Neural cell (in vitro differentiated cells): ENCODE measurements at regions not wholly inside any gene's neighbourhood (a gene's known extent, or its start where the extent isn't known, plus 50 kb on each side); places are given as distances from the start of the nearest gene placed in this dataset.

Experiments used
- H2AFZ ChIP-seq: fragments of 200-600, 300-800 bp; sonication (generic), shearing (Covaris generic); 2 replicates; pipeline ENCODE4 v1.6.0; 2014; ENCODE audit warnings: low read depth, mild to moderate bottlenecking, antibody characterized with exemption, low read length, moderate library complexity
- H3F3A ChIP-seq: fragments of 200-600 bp; shearing (Covaris generic); 2 replicates; pipeline ENCODE4 v1.6.1; 2016; ENCODE audit warnings: mild to moderate bottlenecking, moderate library complexity, mixed read lengths, antibody characterized with exemption, low read length; ENCODE audit not compliant: insufficient read depth, poor library complexity, severe bottlenecking
- H3K27ac ChIP-seq: fragments of 200-600, 300-800 bp; sonication (generic), shearing (Covaris generic); 2 replicates; pipeline ENCODE4 v1.5.1; 2014; ENCODE audit warnings: mild to moderate bottlenecking, low read length, moderate library complexity
- H3K27me3 ChIP-seq: fragments of 300-800, 200-600 bp; sonication (generic), shearing (Covaris generic); 2 replicates; pipeline ENCODE4 v1.6.0; 2014; ENCODE audit warnings: mild to moderate bottlenecking, low read depth, low read length, moderate library complexity; ENCODE audit not compliant: insufficient read depth
- H3K36me3 ChIP-seq: fragments of 300-800, 200-600 bp; sonication (generic), shearing (Covaris generic); 2 replicates; pipeline ENCODE4 v1.5.1; 2014; ENCODE audit warnings: mild to moderate bottlenecking, antibody characterized with exemption, low read length, moderate library complexity; ENCODE audit not compliant: insufficient read depth
- H3K4me2 ChIP-seq: fragments of 300-800, 200-600 bp; sonication (generic), shearing (Covaris generic); 2 replicates; pipeline ENCODE4 v1.6.0; 2014; ENCODE audit warnings: mild to moderate bottlenecking, low read length
- H3K4me3 ChIP-seq: fragments of 300-800, 200-600 bp; sonication (generic), shearing (Covaris generic); 2 replicates; pipeline ENCODE4 v1.5.1; 2014; ENCODE audit warnings: mild to moderate bottlenecking, low read length, moderate library complexity
- H3K79me2 ChIP-seq: fragments of 200-600 bp; shearing (Covaris generic); replicated peaks from 2 replicates; pipeline ENCODE4 v1.6.0; 2014; ENCODE audit warnings: mild to moderate bottlenecking, low read length, moderate library complexity; ENCODE audit not compliant: insufficient read depth
- H3K9ac ChIP-seq: fragments of 300-800, 200-600 bp; sonication (generic), shearing (Covaris generic); 2 replicates; pipeline ENCODE4 v1.6.1; 2016; ENCODE audit warnings: mild to moderate bottlenecking, low read length, mixed read lengths
- H3K9me2 ChIP-seq: fragments of 200-600 bp; shearing (Covaris generic); 2 replicates; pipeline ENCODE4 v1.6.1; 2016; ENCODE audit warnings: mild to moderate bottlenecking, low read length, mixed read lengths; ENCODE audit not compliant: insufficient read depth
- H3K9me3 ChIP-seq: fragments of 200-600, 300-800 bp; sonication (generic), shearing (Covaris generic); 2 replicates; pipeline ENCODE4 v1.6.1; 2016; ENCODE audit warnings: mild to moderate bottlenecking, mixed run types, low read length, moderate library complexity, mixed read lengths
- H4K20me1 ChIP-seq: fragments of 200-600 bp; shearing (Covaris generic); 2 replicates; pipeline ENCODE4 v1.6.1; 2016; ENCODE audit warnings: mild to moderate bottlenecking, mixed run types; ENCODE audit not compliant: insufficient read depth
- CTCF ChIP-seq: fragments of 450-650 bp; IDR thresholded peaks from 2 replicates; pipeline ENCODE4 v1.5.1; 2014; ENCODE audit warnings: antibody characterized with exemption, mild to moderate bottlenecking, moderate library complexity; ENCODE audit not compliant: poor library complexity, severe bottlenecking
- EP300 ChIP-seq: fragments of 450-650 bp; conservative IDR thresholded peaks from 2 replicates; pipeline ENCODE4 v1.6.1; 2014; ENCODE audit warnings: antibody characterized with exemption, mild to moderate bottlenecking, moderate library complexity; ENCODE audit not compliant: poor library complexity, severe bottlenecking
- EZH2 ChIP-seq: fragments of 200-600, 300-800 bp; shearing (Covaris generic), sonication (generic); IDR thresholded peaks from 2 replicates; pipeline ENCODE4 v1.6.1; 2014; ENCODE audit warnings: antibody characterized with exemption, low read length, borderline replicate concordance, mild to moderate bottlenecking; ENCODE audit not compliant: insufficient read depth, poor library complexity, severe bottlenecking
- MXI1 ChIP-seq: fragments of 450-650 bp; conservative IDR thresholded peaks from 2 replicates; pipeline ENCODE4 v1.6.1; 2014; ENCODE audit warnings: antibody characterized with exemption, mild to moderate bottlenecking; ENCODE audit not compliant: poor library complexity, severe bottlenecking
- POLR2AphosphoS5 ChIP-seq: IDR thresholded peaks from 2 replicates; pipeline ENCODE4 v1.6.1; 2012
- RAD21 ChIP-seq: fragments of 450-650 bp; conservative IDR thresholded peaks from 2 replicates; pipeline ENCODE4 v1.6.1; 2014; ENCODE audit warnings: antibody characterized with exemption, mild to moderate bottlenecking, moderate library complexity
- REST ChIP-seq: IDR thresholded peaks from 2 replicates; pipeline ENCODE4 v1.6.1; 2012; ENCODE audit warnings: borderline replicate concordance
- SMC3 ChIP-seq: fragments of 450-650 bp; conservative IDR thresholded peaks from 2 replicates; pipeline ENCODE4 v1.6.1; 2014; ENCODE audit warnings: antibody characterized with exemption, mild to moderate bottlenecking, moderate library complexity; ENCODE audit not compliant: poor library complexity
- TAF1 ChIP-seq: IDR thresholded peaks from 2 replicates; pipeline ENCODE4 v1.6.1; 2012; ENCODE audit warnings: low read depth

- Histone ChIP-seq H4K20me1 (no peaks in the 10 kb centered on the region), H3K27ac (no peak overlapping the region), H2AFZ (no peak overlapping the region), H3K36me3 (no peaks in the 10 kb centered on the region), H3K4me2 (no peak overlapping the region), H3K9ac (no peak overlapping the region), H3K9me2 (no peaks in the 10 kb centered on the region), H3K27me3 (no peaks in the 10 kb centered on the region), H3F3A (no peaks in the 10 kb centered on the region), H3K4me3 (no peak overlapping the region), H3K9me3 (no peaks in the 10 kb centered on the region), H3K79me2 (no peaks in the 10 kb centered on the region)
- TF ChIP-seq CTCF (no peak), EP300 (no peak), RAD21 (no peak), POLR2AphosphoS5 (no peak), EZH2 (no peak)
Observed at GRCh38 chr6:82419132-82419581, 55.5 kb downstream of the TPBG start.

GRCh38 chr6:82419859-82420258 lies 56.2 kb downstream of the TPBG start:
- Histone ChIP-seq H3K9ac (no peak overlapping the region), H3K36me3 (no peaks in the 10 kb centered on the region), H3F3A (no peaks in the 10 kb centered on the region), H4K20me1 (no peaks in the 10 kb centered on the region), H3K27me3 (no peaks in the 10 kb centered on the region), H3K9me3 (no peaks in the 10 kb centered on the region), H3K4me3 (no peak overlapping the region), H3K27ac (no peak overlapping the region), H3K79me2 (no peaks in the 10 kb centered on the region), H3K9me2 (no peaks in the 10 kb centered on the region), H3K4me2 (no peak overlapping the region), H2AFZ (no peak overlapping the region)
- no peak for TF ChIP-seq SMC3
- TF ChIP-seq MXI1 = no peak
- TF ChIP-seq REST = no peak
- no peak for TF ChIP-seq POLR2AphosphoS5
- no peak for TF ChIP-seq EP300
- no peak for TF ChIP-seq CTCF
- no peak for TF ChIP-seq TAF1
- TF ChIP-seq RAD21 = no peak
- TF ChIP-seq EZH2 = no peak
